ENCODE measurements at regions not wholly inside any gene's neighbourhood (a gene's known extent, or its start where the extent isn't known, plus 50 kb on each side); places are given as distances from the start of the nearest gene placed in this dataset.

GRCh38 chr1:194228427-194228826 is 1042.0 kb upstream of the B3GALT2 start:
- no peak for DNase-seq

DNA sequence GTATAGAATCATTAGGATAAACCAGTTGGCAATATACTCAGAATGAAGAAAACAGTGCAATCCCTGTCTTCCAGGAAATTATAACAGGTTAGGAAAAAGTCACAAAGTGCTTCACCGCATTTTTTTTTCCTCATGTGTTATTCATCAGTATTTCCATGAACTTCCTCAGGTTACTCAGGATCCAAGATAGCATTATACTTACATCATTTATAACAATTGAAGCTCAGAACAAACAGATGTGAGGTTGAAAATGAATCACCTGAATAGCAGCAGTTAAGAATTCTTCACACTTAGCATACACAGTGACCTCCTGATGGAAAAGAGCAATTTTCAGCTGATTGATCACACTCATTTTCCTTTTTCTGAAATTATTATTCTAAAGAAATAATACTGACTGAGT is 1040.7 kb upstream of the B3GALT2 start:
- no peak for DNase-seq

DNA sequence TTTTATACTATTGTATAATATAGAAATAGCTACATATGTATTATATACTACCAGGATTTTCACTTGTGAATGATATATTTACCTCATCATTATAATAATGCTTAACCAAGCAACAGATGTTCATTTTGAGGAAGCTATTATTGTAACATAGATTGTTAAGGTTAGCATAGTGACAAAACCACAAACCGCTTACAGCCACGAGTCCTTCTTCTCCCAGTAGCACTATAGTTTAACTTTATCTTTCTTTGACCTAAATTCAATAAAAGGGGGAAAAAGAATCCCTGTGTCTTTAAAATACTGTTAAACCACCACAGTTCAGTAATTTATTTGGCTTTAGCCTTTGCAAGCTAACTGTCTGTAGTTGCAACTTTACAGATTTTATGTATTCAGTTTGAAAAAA is 1039.4 kb upstream of the B3GALT2 start:
- no peak for DNase-seq

DNA sequence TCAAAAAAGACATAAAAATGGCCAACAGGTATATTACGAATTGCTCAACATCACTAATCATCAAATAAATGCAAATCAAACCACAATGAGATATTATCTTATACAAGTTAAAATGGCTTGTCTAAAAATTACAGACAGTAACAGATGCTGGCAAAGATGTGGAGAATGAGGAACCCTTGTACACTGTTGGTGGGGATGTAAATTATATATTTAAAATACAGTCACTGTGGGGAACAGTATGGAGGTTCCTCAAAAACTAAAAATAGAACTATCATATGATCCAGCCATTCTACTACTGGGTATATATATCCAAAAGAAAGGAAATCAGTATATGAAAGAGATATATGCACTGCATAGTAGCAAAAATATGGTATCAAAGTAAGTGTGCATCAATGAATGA is 1037.2 kb upstream of the B3GALT2 start:
- no peak for DNase-seq

- DNase-seq: no peak
These were observed 1029.0 kb upstream of the B3GALT2 start for GRCh38 chr1:194215448-194215847.

DNA sequence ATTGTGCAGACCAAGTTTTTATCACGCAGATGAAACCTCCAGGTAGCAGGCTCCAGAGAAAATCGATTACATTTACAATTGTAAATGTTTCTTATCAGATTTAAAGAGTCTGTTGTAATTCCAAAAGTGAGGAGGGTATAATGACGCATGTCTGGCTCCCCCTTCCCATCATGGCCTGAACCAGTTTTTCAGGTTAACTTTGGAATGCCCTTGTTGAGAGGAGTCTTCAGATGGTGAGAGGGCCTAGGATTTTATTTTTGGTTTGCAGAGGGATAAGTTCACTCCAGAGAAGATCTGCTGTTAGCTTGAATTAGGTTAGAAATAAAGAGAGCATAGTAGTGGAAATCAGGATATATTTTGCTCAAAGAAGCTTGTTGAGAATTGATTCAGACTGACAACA is 1028.3 kb upstream of the B3GALT2 start:
- DNase-seq: no peak

DNA sequence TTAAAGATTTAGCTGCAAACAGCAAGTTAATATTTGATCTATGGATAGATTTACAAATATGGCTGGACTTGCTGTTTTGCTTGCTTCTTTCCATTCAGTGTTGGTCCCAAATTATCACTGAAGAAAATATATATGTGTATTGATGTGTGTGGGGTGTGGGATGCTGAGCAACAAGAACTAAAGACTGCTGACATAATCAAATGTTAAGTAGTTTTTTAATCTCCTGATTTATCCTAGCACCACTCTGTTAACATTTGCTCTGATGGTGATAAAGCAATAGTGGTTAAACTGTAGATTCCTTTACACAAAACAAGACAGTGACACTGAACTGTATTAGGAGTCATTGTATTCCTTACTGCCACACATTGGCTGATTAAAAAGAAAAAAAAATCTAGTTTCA is 1023.5 kb upstream of the B3GALT2 start:
- DNase-seq: no peak

GRCh38 chr1:194208674-194209073 is 1022.3 kb upstream of the B3GALT2 start:
- DNase-seq: no peak

DNA sequence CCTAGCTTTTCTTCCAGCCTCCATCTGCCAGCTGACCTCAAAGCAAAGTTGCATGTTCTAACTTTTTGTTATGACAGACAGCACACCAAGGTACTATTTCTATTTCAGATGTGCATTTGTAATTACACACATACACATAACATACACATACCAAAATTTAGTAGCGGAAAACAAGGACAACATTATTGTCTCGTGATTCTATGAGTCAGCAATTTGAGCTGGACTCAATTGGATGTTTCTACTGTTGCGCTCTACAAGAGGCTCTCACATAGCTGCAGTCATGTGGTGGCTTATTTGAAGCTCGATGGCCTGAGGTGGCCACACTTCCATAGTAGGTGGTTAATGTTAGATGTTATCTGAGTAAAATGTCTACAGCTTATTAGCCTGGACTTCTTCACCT is 1010.1 kb upstream of the B3GALT2 start:
- DNase-seq: no peak

GRCh38 chr1:194194724-194195123 is 1008.3 kb upstream of the B3GALT2 start:
- DNase-seq: peak; percentile 48

DNA sequence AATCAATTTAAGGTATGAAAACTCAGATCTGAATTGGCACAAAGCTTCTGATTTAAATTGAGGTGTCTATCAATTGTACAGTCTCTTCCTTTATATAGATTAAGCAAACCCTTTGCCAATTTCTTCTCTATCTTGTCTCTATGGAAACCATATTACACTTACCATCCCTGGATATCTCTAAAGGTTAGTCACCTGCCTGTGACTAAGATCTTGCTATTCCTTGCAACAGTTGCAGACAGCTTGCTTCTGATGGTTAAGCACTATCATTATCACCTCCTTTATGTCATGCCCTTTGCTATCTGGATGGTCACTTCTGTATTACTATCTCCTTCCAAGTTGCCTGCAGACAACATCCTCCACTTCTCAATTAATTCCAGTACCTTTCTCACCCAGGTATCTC is 998.6 kb upstream of the B3GALT2 start:
- no peak for DNase-seq

- no peak for DNase-seq
These were observed 998.0 kb upstream of the B3GALT2 start for GRCh38 chr1:194184425-194184824.

DNA sequence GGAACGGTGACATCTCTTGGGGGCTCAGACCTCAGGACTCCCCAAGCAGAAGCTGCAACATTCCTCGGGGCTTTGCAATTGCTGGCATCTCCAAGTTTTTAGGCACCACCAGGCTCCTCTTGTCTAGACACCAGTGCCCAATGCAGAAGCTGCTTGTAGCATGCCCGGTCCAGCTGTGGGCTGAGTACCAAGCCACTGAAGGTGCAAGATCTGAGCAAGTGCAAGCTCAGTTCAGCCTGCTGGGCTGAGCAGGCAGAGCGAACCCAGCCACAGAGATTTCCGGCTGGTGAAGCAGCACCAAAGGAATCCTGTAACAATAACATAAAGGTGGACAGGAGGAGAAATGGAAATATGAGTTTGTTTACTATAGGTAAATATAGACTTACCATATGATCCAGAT is 995.4 kb upstream of the B3GALT2 start:
- DNase-seq: no peak

- DNase-seq: no peak
These were observed 989.8 kb upstream of the B3GALT2 start for GRCh38 chr1:194176212-194176611.

- peak; percentile 29 for DNase-seq
These were observed 988.8 kb upstream of the B3GALT2 start for GRCh38 chr1:194175251-194175650.

GRCh38 chr1:194174528-194174927 is 988.1 kb upstream of the B3GALT2 start:
- DNase-seq: no peak

GRCh38 chr1:194171596-194171995 is 985.2 kb upstream of the B3GALT2 start:
- no peak for DNase-seq

- peak; percentile 83 for DNase-seq
These were observed 981.7 kb upstream of the B3GALT2 start for GRCh38 chr1:194167956-194168640.

- no peak for DNase-seq
These were observed 978.3 kb upstream of the B3GALT2 start for GRCh38 chr1:194164755-194165154.

DNA sequence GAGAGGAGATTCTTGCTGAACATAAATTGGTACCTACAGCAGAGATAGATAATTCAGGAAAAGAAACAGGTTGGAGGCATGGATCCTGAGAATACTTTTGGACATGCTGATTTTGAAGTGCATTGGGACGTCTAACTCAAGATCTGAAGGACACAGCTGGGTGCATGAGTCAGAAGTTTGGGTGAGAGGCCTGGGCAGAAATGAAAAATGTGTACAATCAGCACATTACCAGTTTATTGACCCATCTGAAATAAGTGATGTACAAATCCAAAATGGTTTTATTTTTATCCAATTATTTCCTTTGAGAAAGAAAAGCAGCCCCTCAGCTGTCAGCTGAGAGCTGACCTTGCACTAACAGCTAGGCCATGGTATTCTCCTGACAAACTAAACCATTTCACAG is 975.2 kb upstream of the B3GALT2 start:
- peak; percentile 43 for DNase-seq

- no peak for DNase-seq
These were observed 973.5 kb upstream of the B3GALT2 start for GRCh38 chr1:194159941-194160340.

DNA sequence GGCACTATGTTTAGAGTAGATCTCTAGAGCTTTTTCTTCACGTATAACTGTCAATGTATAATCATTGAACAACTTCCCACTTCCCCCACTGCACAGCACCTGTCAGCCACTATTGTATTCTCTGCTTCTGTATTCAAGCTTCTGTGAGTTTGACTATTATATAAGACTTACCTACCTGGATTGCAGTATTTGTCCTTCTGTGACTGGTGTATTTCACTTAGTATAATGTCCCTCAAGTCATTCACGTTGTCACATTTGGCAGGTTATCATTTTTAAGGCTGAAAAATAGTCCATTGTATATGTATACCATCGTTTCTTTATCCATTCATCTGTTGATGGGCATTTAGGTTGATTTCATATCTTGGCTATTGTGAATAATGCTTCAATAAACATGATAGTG is 969.5 kb upstream of the B3GALT2 start:
- DNase-seq: no peak

DNA sequence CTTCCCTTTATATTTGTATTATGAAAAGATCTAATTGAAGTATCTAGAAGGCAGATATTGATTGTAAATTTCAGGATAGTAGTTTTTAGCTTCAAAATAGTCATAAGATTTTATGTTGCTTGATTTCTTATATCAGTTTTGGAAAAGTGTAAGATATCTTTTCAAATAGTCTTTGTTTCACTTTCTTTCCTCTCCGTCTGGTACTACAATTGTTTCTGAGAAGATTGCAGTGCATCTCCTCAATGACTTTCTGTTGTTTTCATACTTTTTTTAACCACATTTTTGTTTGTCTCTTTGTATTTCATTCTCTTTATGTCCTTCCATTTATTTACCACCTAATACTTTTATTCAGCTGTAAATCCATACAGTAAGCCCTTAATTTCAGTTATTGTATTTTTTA is 964.6 kb upstream of the B3GALT2 start:
- no peak for DNase-seq

GRCh38 chr1:194150242-194150641 is 963.8 kb upstream of the B3GALT2 start:
- DNase-seq: no peak

GRCh38 chr1:194133152-194133551 is 946.7 kb upstream of the B3GALT2 start:
- no peak for DNase-seq

All from fibroblast of skin of back (primary cell).